CD8-positive, alpha-beta memory T cell (primary cell): ENCODE measurements at regions not wholly inside any gene's neighbourhood (a gene's known extent, or its start where the extent isn't known, plus 50 kb on each side); places are given as distances from the start of the nearest gene placed in this dataset.
"Not testable (repeated sequence)": the region's sequence is repeated elsewhere in the genome, so short reads cannot be mapped to it uniquely, and the experiment has no call there.

Source experiments
- CTCF ChIA-PET: fragments of 350-600 bp; sonication (Branson Sonifier 250); formaldehyde crosslinking; loops from one replicate; lab custom pipeline; 2021; ENCODE audit warnings: antibody characterized with exemption; lab: Charles Lee
- POLR2A ChIA-PET: fragments of 350-600 bp; sonication (Branson Sonifier 250); formaldehyde crosslinking; loops from one replicate; lab custom pipeline; 2021; ENCODE audit warnings: antibody characterized with exemption; lab: Charles Lee
- DNase-seq, 5 donors: peaks; one replicate each; pipeline versions ENCODE4 v3.0.0 to v3.0.0-alpha.2; 2020 to 2022; ENCODE audit warnings: mixed read lengths in 1 of 5
- H3K27ac ChIP-seq: one replicate; pipeline ENCODE4 v1.7.0; 2013; ENCODE audit warnings: low read depth, mild to moderate bottlenecking, low read length, moderate library complexity
- H3K27me3 ChIP-seq: 2 replicates; pipeline ENCODE4 v1.7.0; 2013; ENCODE audit warnings: low read length, mild to moderate bottlenecking; ENCODE audit not compliant: insufficient read depth, poor library complexity, severe bottlenecking
- H3K36me3 ChIP-seq: 2 replicates; pipeline ENCODE4 v1.7.0; 2013; ENCODE audit warnings: mild to moderate bottlenecking, low read length, moderate library complexity; ENCODE audit not compliant: insufficient read depth
- H3K4me1 ChIP-seq: 2 replicates; pipeline ENCODE4 v1.7.0; 2013; ENCODE audit warnings: mild to moderate bottlenecking, low read length, moderate library complexity; ENCODE audit not compliant: insufficient read depth
- H3K4me3 ChIP-seq: 2 replicates; pipeline ENCODE4 v1.7.0; 2013; ENCODE audit warnings: mild to moderate bottlenecking, low read length
- H3K9me3 ChIP-seq: 2 replicates; pipeline ENCODE4 v1.7.0; 2013; ENCODE audit warnings: mild to moderate bottlenecking, low read length
- H3K27ac Mint-ChIP-seq, 8 donors: one replicate each; pipeline ENCODE4 v1.8.0; 2020 to 2021; ENCODE audit warnings: mixed read lengths in 8 of 8, mild to moderate bottlenecking in 6 of 8, inconsistent platforms in 3 of 8, moderate library complexity in 3 of 8
- H3K27me3 Mint-ChIP-seq, 2 donors: one replicate each; pipeline ENCODE4 v1.8.0; 2020 to 2021; ENCODE audit warnings: mixed read lengths in 2 of 2, mild to moderate bottlenecking in 1 of 2, moderate library complexity in 1 of 2
- H3K36me3 Mint-ChIP-seq, 3 donors: one replicate each; pipeline ENCODE4 v1.8.0; 2020 to 2021; ENCODE audit warnings: mixed read lengths in 3 of 3, inconsistent platforms in 1 of 3, mild to moderate bottlenecking in 1 of 3
- H3K4me1 Mint-ChIP-seq, 3 donors: one replicate each; pipeline ENCODE4 v1.8.0; 2020 to 2021; ENCODE audit warnings: mixed read lengths in 3 of 3, inconsistent platforms in 1 of 3, mild to moderate bottlenecking in 1 of 3
- H3K4me3 Mint-ChIP-seq, 7 donors: one replicate each; pipeline ENCODE4 v1.8.0; 2020 to 2021; ENCODE audit warnings: mixed read lengths in 7 of 7, mild to moderate bottlenecking in 6 of 7, moderate library complexity in 4 of 7, inconsistent platforms in 2 of 7
- H3K9me3 Mint-ChIP-seq, 5 donors: one replicate each; pipeline ENCODE4 v1.8.0; 2020 to 2022; ENCODE audit warnings: mixed read lengths in 5 of 5, mild to moderate bottlenecking in 3 of 5, moderate library complexity in 2 of 5, inconsistent platforms in 1 of 5

DNA sequence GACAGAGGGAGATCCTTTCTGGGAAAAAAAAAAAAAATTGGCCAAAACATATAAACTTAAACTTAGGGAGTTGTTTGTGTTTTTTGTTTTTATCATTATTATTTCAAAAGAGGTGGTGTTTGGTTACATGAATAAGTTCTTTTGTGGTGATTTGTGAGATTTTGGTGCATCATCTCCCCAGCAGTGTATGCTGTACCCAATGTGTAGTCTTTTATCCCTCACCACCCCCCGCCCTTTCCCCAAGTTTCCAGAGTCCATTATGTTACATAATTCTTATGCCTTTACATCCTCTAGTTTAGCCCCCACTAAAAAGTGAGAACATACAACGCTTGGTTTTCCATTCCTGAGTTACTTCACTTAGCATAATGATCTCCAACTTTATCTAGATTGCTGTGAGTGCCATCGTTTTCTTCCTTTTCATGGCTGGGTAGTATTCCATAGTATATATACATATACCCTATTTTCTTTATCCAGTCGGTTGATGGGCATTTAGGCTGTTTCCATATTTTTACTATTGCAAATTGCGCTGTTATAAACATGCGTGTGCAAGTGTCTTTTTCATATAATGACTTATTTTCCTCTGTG is 148.1 kb upstream of the ZNF92 start:
- Mint-ChIP-seq H3K27me3 (peaks cover 0 to 3% of the 10 kb centered on the region in 2 donors), H3K9me3 (no peaks in the 10 kb centered on the region), H3K4me3 (no peak overlapping the region), H3K27ac (peak overlapping the region in 1 of 8 donors; percentile 29), H3K4me1 (peaks cover 0 to 3% (median 0%) of the 10 kb centered on the region in 3 donors), H3K36me3 (no peaks in the 10 kb centered on the region)
- no peak overlapping the region for H3K4me3 ChIP-seq
- no peak overlapping the region for H3K27ac ChIP-seq
- no peaks in the 10 kb centered on the region for H3K4me1 ChIP-seq
- ChIA-PET POLR2A (no interaction called here), CTCF (interaction anchor here (1.7 kb wide), 1 partner anchor 9 kb away, joined by 5 read pairs; no protein-coding TSS in a partner anchor)
- no peaks in the 10 kb centered on the region for H3K9me3 ChIP-seq
- no peaks in the 10 kb centered on the region for H3K36me3 ChIP-seq
- H3K27me3 ChIP-seq: no peaks in the 10 kb centered on the region
- no peak for DNase-seq

DNA sequence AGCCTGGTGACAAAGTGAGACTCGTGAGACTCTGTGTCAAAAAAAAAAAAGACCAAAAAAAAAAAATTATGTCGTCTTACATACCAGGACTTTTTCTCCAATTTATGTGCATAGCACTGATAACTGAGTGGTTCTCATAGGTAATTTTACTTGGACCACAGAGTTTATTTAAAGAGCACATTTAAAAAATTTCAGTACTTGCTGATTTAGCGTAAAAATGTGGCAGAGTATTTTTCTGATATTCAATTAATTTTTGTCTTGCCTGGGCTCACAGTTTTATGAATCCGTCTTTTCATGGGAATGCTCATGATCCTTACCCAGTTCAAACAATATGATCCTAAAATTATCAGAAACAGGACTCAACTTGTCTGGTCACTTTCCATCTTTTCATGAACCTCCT is 151.0 kb upstream of the ZNF92 start:
- Histone ChIP-seq H3K27ac (no peak overlapping the region), H3K27me3 (no peaks in the 10 kb centered on the region), H3K4me3 (no peak overlapping the region), H3K36me3 (no peaks in the 10 kb centered on the region), H3K9me3 (no peaks in the 10 kb centered on the region), H3K4me1 (no peaks in the 10 kb centered on the region)
- Mint-ChIP-seq H3K27me3 (no peaks in the 10 kb centered on the region), H3K4me1 (peaks cover 0 to 3% (median 0%) of the 10 kb centered on the region in 3 donors), H3K36me3 (no peaks in the 10 kb centered on the region), H3K4me3 (no peak overlapping the region), H3K27ac (no peak overlapping the region), H3K9me3 (no peaks in the 10 kb centered on the region)
- CTCF ChIA-PET: interaction anchor here (0.6 kb wide), 1 partner anchor 109 kb away, joined by 3 read pairs; no protein-coding TSS in a partner anchor
- POLR2A ChIA-PET: no interaction called here
- DNase-seq: no peak

DNA sequence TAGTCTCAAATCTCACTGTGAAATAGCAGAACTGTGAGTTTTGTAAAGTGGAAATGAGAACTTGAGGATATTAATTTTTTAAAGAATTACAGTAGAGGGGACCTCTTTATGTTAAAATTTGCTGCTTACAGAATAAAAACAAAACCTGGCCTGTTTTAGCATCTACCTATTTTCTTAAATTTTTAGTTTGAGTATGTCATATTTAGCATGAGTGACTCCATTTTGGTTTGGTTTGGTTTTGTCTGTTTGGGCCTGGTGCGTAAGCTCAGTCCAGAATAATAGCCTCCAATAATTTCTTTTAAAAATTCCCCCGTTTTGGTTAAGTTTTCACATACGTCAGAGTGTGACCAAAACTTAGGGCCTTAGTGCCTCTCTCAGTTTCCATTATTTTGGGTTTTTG is 152.0 kb upstream of the ZNF92 start:
- no peaks in the 10 kb centered on the region for H3K36me3 ChIP-seq

DNA sequence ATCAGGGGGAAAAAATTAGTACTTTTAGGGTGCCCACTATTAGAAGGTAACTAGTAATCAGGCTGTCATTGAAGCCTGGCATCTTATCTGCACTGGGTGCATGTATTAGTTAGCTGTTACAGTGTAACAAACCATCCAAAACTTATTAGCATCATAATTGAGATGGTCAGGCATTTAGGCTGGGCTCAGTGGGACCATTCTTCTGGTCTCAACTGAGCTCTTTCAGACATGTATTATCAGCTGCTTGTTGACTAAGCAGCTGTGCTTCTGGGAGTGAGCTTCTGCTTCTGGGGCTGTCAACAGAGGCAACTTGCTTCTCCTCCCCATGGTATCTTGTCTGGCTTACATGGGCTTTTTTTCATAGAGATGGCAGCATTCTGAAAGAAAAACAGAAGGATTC is 154.0 kb upstream of the ZNF92 start:
- H3K36me3 Mint-ChIP-seq: no peaks in the 10 kb centered on the region
- Histone ChIP-seq H3K9me3 (no peaks in the 10 kb centered on the region), H3K4me1 (no peaks in the 10 kb centered on the region), H3K27ac (no peak overlapping the region), H3K4me3 (no peak overlapping the region), H3K27me3 (no peaks in the 10 kb centered on the region), H3K36me3 (no peaks in the 10 kb centered on the region)
- peaks cover 0 to 3% of the 10 kb centered on the region in 2 donors for H3K27me3 Mint-ChIP-seq
- H3K9me3 Mint-ChIP-seq: no peaks in the 10 kb centered on the region
- ChIA-PET POLR2A (no interaction called here), CTCF (interaction anchor here (1.0 to 2.3 kb wide), 2 partner anchors 88 to 269 kb away, joined by 5 to 6 read pairs; no protein-coding TSS in a partner anchor)
- peaks cover 0 to 6% (median 2%) of the 10 kb centered on the region in 3 donors for H3K4me1 Mint-ChIP-seq
- no peak overlapping the region for H3K4me3 Mint-ChIP-seq
- no peak for DNase-seq
- H3K27ac Mint-ChIP-seq: peak overlapping the region in 1 of 8 donors; percentile 0

More for the DNA sequence above, 152.0 kb upstream of the ZNF92 start:
- no peaks in the 10 kb centered on the region for H3K27me3 ChIP-seq
- no peak overlapping the region for H3K27ac ChIP-seq
- Mint-ChIP-seq H3K4me1 (peaks cover 0 to 3% (median 0%) of the 10 kb centered on the region in 3 donors), H3K36me3 (no peaks in the 10 kb centered on the region), H3K4me3 (no peak overlapping the region), H3K9me3 (no peaks in the 10 kb centered on the region), H3K27ac (peak overlapping the region in 1 of 8 donors; percentile 27), H3K27me3 (peaks cover 0 to 3% of the 10 kb centered on the region in 2 donors)
- ChIA-PET POLR2A (no interaction called here), CTCF (interaction anchor here (2.3 kb wide), 1 partner anchor 86 kb away, joined by 5 read pairs; no protein-coding TSS in a partner anchor)
- no peak overlapping the region for H3K4me3 ChIP-seq
- no peak for DNase-seq
- H3K4me1 ChIP-seq: no peaks in the 10 kb centered on the region
- no peaks in the 10 kb centered on the region for H3K9me3 ChIP-seq

DNA sequence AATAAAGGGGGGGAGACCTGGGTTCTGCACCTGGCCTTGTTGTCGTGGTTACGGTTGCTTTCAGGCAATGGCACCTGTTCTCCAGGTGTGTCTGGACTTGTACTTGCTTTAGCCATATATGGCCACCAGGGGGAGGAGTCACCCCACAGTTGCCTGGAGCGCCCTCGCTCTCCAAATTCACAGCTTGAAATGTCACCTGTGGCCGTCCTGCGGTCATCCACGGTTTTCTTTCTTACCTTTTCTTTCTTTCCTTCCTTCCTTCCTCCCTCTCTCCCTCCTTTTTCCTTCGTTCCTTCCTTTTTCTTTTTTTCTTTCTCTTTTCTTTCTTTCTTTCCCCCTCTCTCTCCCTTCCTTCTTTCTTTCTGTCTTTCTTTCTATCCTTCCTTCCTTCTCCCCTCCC is 157.2 kb upstream of the ZNF92 start:
- peaks cover 0 to 6% (median 2%) of the 10 kb centered on the region in 3 donors for H3K4me1 Mint-ChIP-seq
- H3K36me3 ChIP-seq: no peaks in the 10 kb centered on the region
- H3K9me3 Mint-ChIP-seq: no peaks in the 10 kb centered on the region
- H3K4me3 Mint-ChIP-seq: peak overlapping the region in 2 of 7 donors; percentile 14 to 54
- no peak overlapping the region for H3K4me3 ChIP-seq
- ChIA-PET POLR2A (no interaction called here), CTCF (interaction anchor here (0.7 to 1.6 kb wide), 3 partner anchors 8 to 265 kb away, joined by 5 to 18 read pairs (median 14); no protein-coding TSS in a partner anchor)
- no peaks in the 10 kb centered on the region for H3K9me3 ChIP-seq
- H3K4me1 ChIP-seq: no peaks in the 10 kb centered on the region
- peak; percentile 26 to 77 (median 64) for DNase-seq
- peak overlapping the region in 1 of 8 donors; percentile 49 for H3K27ac Mint-ChIP-seq
- no peaks in the 10 kb centered on the region for H3K36me3 Mint-ChIP-seq
- H3K27me3 ChIP-seq: no peaks in the 10 kb centered on the region
- no peak overlapping the region for H3K27ac ChIP-seq
- peaks cover 0 to 3% of the 10 kb centered on the region in 2 donors for H3K27me3 Mint-ChIP-seq

DNA sequence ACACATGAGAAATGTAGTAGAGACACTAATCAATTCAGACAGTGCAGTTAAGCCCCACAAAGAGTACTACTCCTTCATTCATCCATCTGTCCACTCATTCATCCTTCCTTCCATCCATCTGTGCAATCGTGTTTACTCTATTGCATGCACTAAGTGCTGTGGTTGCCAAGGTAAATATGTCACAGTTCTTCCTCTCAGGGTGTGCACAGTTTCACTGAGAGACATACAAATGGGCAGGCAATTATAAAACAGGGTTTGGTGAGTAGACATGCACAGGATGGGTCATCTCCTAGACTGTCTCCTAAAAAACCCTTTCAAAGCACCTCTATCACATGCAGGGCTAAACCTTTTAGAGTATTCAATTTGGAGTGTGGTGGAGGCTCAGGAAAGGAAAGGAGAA is 160.4 kb upstream of the ZNF92 start:
- H3K27ac Mint-ChIP-seq, H3K4me1 Mint-ChIP-seq, H3K4me3 Mint-ChIP-seq, H3K27me3 Mint-ChIP-seq, H3K9me3 Mint-ChIP-seq, H3K36me3 ChIP-seq, POLR2A ChIA-PET, H3K27ac ChIP-seq, H3K4me3 ChIP-seq, H3K4me1 ChIP-seq, H3K9me3 ChIP-seq, DNase-seq, H3K36me3 Mint-ChIP-seq, CTCF ChIA-PET, H3K27me3 ChIP-seq: not testable (repeated sequence)

DNA sequence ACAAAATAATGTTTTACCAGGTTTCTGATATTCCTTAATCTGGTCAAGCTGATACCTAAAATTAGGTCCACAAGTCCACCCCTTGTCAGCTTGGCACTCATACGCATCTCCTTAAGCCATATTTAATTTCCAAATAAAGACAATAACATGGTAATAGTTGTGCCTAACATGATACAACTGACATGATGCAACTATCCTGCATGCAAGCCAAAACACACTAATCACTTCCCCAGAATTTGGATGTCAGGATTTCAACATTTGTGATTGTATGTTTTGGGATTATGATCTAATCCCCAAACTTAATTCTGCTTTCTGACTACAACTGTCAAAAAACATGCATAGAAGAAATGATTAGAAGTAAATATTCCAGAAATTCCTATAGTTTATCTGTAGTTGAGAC is 174.4 kb upstream of the ZNF92 start:
- H3K4me1 Mint-ChIP-seq, DNase-seq, H3K36me3 Mint-ChIP-seq, H3K27ac ChIP-seq, H3K4me1 ChIP-seq, CTCF ChIA-PET, H3K9me3 Mint-ChIP-seq, H3K4me3 Mint-ChIP-seq, H3K4me3 ChIP-seq, POLR2A ChIA-PET, H3K36me3 ChIP-seq, H3K27ac Mint-ChIP-seq, H3K9me3 ChIP-seq, H3K27me3 ChIP-seq, H3K27me3 Mint-ChIP-seq: not testable (repeated sequence)

DNA sequence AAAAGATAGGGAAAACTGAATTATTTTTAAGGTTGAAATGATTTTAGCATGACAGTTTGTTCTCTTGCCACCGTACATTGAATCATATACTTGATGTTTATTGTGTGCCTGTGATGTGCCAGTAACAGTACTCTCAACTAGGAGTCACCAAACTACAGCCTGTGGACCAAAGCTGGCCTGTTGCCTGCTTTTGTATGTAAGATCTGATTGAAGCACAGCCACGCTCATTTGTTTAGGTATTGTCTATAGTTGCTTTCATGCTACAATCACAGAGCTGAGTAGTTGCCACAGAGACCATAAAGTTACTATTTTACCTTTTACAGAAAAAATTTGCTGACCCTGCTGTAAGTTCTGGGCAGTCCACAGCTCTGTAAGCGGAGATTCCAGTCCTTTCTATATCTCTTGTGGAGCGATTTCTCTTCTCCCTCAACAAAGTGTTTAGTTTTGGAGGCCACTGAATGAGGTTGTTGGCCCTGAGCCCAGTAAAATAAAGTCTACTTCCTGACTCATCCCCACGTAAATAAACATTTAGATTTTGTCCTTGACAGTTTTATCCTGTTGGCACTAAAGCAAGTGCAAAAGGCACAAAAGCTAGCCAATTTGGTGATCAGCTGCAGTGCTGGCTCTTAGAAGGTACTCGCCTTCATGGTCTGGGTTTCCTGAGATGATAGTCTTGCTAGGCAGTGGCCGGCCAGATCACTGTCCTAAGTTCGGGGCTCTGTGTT is 180.2 kb upstream of the ZNF92 start:
- H3K4me3 Mint-ChIP-seq, H3K9me3 ChIP-seq, H3K9me3 Mint-ChIP-seq, H3K4me3 ChIP-seq, CTCF ChIA-PET, H3K27me3 ChIP-seq, H3K4me1 Mint-ChIP-seq, DNase-seq, POLR2A ChIA-PET, H3K36me3 ChIP-seq, H3K27me3 Mint-ChIP-seq, H3K27ac ChIP-seq, H3K4me1 ChIP-seq, H3K27ac Mint-ChIP-seq, H3K36me3 Mint-ChIP-seq: not testable (repeated sequence)
